ENCODE measurements at regions not wholly inside any gene's neighbourhood (a gene's known extent, or its start where the extent isn't known, plus 50 kb on each side); places are given as distances from the start of the nearest gene placed in this dataset.

- TF ChIP-seq SIN3A (conservative IDR thresholded peaks at IDR 0.05 in 1 of 2, IDR thresholded peaks at IDR 0.05 in 1 of 2; ENCODE audit: low read depth in 1 of 2, low read length in 2 of 2) (no peak), CTCF (IDR thresholded peaks at IDR 0.05; ENCODE audit: control extremely low read depth in 1 of 3, insufficient read depth in 1 of 3, low read depth in 1 of 3, low read length in 3 of 3) (peak in 2 of 3 experiments; percentile 9 to 12; a peak in 3 of 4 replicates), SP1 (IDR thresholded peaks at IDR 0.05; ENCODE audit: low read depth, low read length) (no peak), RAD21 (IDR thresholded peaks at IDR 0.05 in 1 of 2, conservative IDR thresholded peaks at IDR 0.05 in 1 of 2; ENCODE audit: low read depth in 2 of 2, low read length in 2 of 2) (peak in 1 of 2 experiments; percentile 34; a peak in 2 of 4 replicates), CHD1 (IDR thresholded peaks at IDR 0.05; ENCODE audit: low read depth, low read length) (no peak), POLR2AphosphoS5 (IDR thresholded peaks at IDR 0.05; ENCODE audit: low read depth, low read length) (no peak), GABPA (IDR thresholded peaks at IDR 0.05; ENCODE audit: borderline replicate concordance, insufficient read depth, low read length) (no peak), CEBPB (IDR thresholded peaks at IDR 0.05; ENCODE audit: low read depth, low read length) (no peak), SUZ12 (IDR thresholded peaks at IDR 0.05; ENCODE audit: low read length) (no peak), RBBP5 (IDR thresholded peaks at IDR 0.05; ENCODE audit: borderline replicate concordance, low read depth, low read length) (no peak), EZH2 (IDR thresholded peaks at IDR 0.05; ENCODE audit: low read depth, low read length, severe bottlenecking) (no peak), RFX5 (IDR thresholded peaks at IDR 0.05; ENCODE audit: borderline replicate concordance, low read depth, low read length) (no peak)
Measured at GRCh38 chr7:34471844-34472243, 186.2 kb upstream of the NPSR1 start.

Measured in H1 (cell line).